ENCODE measurements at regions not wholly inside any gene's neighbourhood (a gene's known extent, or its start where the extent isn't known, plus 50 kb on each side); places are given as distances from the start of the nearest gene placed in this dataset.

- Histone ChIP-seq H3K4me2 (ENCODE audit: insufficient read depth in 1 of 2, low read depth in 2 of 2, low read length in 2 of 2) (no peak overlapping the region), H3K36me3 (ENCODE audit: control insufficient read depth in 2 of 4, insufficient read depth in 4 of 4, low read length in 3 of 4) (no peaks in the 10 kb centered on the region), H3K23me2 (ENCODE audit: low read depth, low read length) (no peaks in the 10 kb centered on the region), H3K27me3 (replicated peaks in 1 of 4; ENCODE audit: control insufficient read depth in 3 of 4, extremely low read depth in 1 of 4, insufficient read depth in 3 of 4, low read length in 3 of 4) (no peaks in the 10 kb centered on the region; a peak in 1 of 7 replicates), H3K23ac (ENCODE audit: insufficient read length) (no peak overlapping the region), H3K9ac (replicated peaks in 1 of 4; ENCODE audit: extremely low read depth in 1 of 4, low read depth in 3 of 4, low read length in 3 of 4) (no peak overlapping the region), H3K4me3 (ENCODE audit: extremely low read depth in 1 of 4, insufficient read depth in 2 of 4, low read depth in 3 of 4, low read length in 4 of 4) (no peak overlapping the region), H3K9me3 (ENCODE audit: insufficient read depth in 2 of 2, low read depth in 1 of 2, low read length in 1 of 2) (no peaks in the 10 kb centered on the region), H4K91ac (replicated peaks; ENCODE audit: insufficient read length, low read length) (no peak overlapping the region), H3K18ac (ENCODE audit: extremely low read depth, low read length) (no peak overlapping the region), H3K4ac (replicated peaks; ENCODE audit: insufficient read length, low read depth, low read length) (no peak overlapping the region), H2BK15ac (ENCODE audit: low read length) (no peak overlapping the region), H3K56ac (replicated peaks; ENCODE audit: insufficient read length, low read depth, low read length) (no peak overlapping the region), H2BK20ac (ENCODE audit: low read length) (no peak overlapping the region), H3K4me1 (replicated peaks in 1 of 4; ENCODE audit: control insufficient read depth in 3 of 4, insufficient read depth in 4 of 4, low read length in 3 of 4) (peaks cover 2 to 11% (median 6%) of the 10 kb centered on the region in 4 experiments), H3K14ac (ENCODE audit: insufficient read length) (no peak overlapping the region), H2AK5ac (ENCODE audit: low read depth, low read length) (no peak overlapping the region), H2BK12ac (ENCODE audit: low read depth, low read length) (no peak overlapping the region), H3K27ac (ENCODE audit: low read depth, low read length) (no peak overlapping the region), H4K20me1 (replicated peaks in 1 of 2; ENCODE audit: control insufficient read depth in 1 of 2, insufficient read depth in 2 of 2, low read length in 2 of 2) (no peaks in the 10 kb centered on the region), H4K5ac (ENCODE audit: insufficient read length, low read depth, low read length) (no peak overlapping the region), H2BK5ac (ENCODE audit: low read depth, low read length) (no peak overlapping the region), H3K79me2 (ENCODE audit: control insufficient read depth in 1 of 2, insufficient read depth in 2 of 2, low read length in 2 of 2) (no peaks in the 10 kb centered on the region), H2AFZ (ENCODE audit: low read length) (no peak overlapping the region), H2BK120ac (replicated peaks; ENCODE audit: low read depth, low read length) (no peak overlapping the region), H3K79me1 (ENCODE audit: low read depth, low read length) (no peaks in the 10 kb centered on the region), H4K8ac (ENCODE audit: extremely low read depth, insufficient read depth, low read length) (no peak overlapping the region)
- DNase-seq (ENCODE audit: low read depth in 1 of 2, low spot score in 2 of 2) (no peak), FAIRE-seq (no peak)
- no peak for TF ChIP-seq CEBPB (IDR thresholded peaks at IDR 0.05; ENCODE audit: low read depth, low read length)
- ChIA-PET CTCF (ENCODE audit: partially characterized antibody) (interaction anchor here (1.0 to 2.4 kb wide), 2 partner anchors 10 to 68 kb away, joined by 3 to 5 read pairs; no protein-coding TSS in a partner anchor), POLR2A (ENCODE audit: partially characterized antibody) (no interaction called here)
- WGBS, 2 experiments (ENCODE audit: extremely low coverage in 1 of 2, insufficient coverage in 1 of 2, insufficient read length in 1 of 2, insufficient replicate concordance in 2 of 2, low coverage in 1 of 2, low lambda C conversion rate in 2 of 2, missing lambda C conversion rate in 1 of 2), result 92% methylated on average over 10 of the region's 10 CpGs; no CpG with 5 or more reads in 1 of the 2 experiments
These were observed 95.1 kb downstream of the SIPA1L2 start for GRCh38 chr1:232534552-232535517.

Data from H1 (cell line).